B cell (primary cell): ENCODE measurements at regions not wholly inside any gene's neighbourhood (a gene's known extent, or its start where the extent isn't known, plus 50 kb on each side); places are given as distances from the start of the nearest gene placed in this dataset.

Experiments used
- CTCF ChIP-seq: fragments of 200-600 bp; IDR thresholded peaks from one replicate; pipeline ENCODE4 v1.8.0; 2022; ENCODE audit warnings: antibody characterized with exemption, mild to moderate bottlenecking
- EZH2 ChIP-seq: IDR thresholded peaks from 2 replicates; pipeline ENCODE4 v1.6.1; 2012; ENCODE audit warnings: borderline replicate concordance, low read depth, mild to moderate bottlenecking, moderate library complexity, low read length; ENCODE audit not compliant: insufficient read depth, poor library complexity, severe bottlenecking

DNA sequence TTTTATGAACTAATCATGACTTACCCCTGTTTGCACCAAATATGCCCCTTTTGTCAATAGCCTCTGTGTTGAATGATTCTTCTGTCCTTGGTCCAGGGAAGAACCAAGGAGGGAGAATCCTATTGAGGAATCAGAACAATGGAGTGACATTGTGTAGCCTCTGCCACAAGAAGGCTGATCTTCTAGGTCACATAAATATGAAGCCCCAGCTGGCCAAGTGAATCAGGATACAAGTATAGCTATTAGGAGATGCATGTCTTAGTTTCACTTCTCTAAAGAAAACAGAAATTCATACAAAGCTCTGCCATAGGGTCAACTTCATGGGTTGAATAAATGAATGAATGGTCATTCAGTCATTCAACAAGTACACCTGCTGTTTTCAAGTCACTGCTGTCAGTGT, 118.2 kb upstream of the BLID start:
- TF ChIP-seq CTCF (no peak), EZH2 (no peak)
